ENCODE measurements at regions not wholly inside any gene's neighbourhood (a gene's known extent, or its start where the extent isn't known, plus 50 kb on each side); places are given as distances from the start of the nearest gene placed in this dataset.
A peak's percentile ranks its signal among the peaks of the same experiment; 100 is the strongest.

DNA sequence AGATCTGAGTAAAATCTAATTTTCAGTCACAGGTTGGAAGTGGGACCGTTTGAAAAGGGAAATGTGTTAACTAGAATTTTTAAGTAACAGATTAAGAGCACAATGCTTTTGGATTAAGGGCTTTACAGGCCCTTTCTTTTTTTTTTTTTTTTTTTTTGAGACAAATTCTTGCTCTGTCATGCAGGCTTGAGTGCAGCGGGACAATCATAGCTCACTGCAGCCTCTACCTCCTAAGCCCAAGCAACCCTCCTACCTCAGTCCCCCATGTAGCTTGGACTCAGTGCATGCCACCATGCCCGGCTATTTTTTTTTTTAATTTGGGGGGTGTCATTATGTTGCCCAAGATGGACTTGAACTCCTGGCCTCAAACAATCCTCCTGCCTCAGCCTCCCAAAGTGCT lies 363.7 kb downstream of the LIG4 start:
- no peak for DNase-seq

- DNase-seq = peak; percentile 52
Measured at GRCh38 chr13:107847406-107847805, 367.9 kb downstream of the LIG4 start.

DNA sequence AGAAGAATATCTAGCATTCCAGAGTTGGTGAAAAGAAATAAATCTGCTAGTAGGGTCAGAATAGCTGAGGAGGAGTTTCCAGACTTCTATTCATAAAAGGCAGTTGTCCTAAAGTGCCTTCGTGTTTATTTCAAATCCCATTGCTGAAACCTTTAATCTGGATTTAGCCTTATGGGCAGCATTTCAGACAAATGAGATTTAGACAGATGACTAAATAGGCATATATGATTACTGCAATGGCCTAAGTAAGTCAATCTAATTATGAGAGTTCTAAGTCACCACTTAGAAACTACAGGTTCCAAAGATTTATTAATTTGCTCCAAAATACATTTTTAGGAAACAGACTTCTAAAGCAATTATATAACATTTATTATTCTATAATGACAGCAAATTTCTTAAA lies 368.7 kb downstream of the LIG4 start:
- DNase-seq = no peak

GRCh38 chr13:107845911-107846310 lies 369.4 kb downstream of the LIG4 start:
- DNase-seq = no peak

GRCh38 chr13:107843681-107844080 lies 371.7 kb downstream of the LIG4 start:
- no peak for DNase-seq

GRCh38 chr13:107843281-107843680 lies 372.1 kb downstream of the LIG4 start:
- DNase-seq = no peak

GRCh38 chr13:107842562-107843180 lies 372.7 kb downstream of the LIG4 start:
- DNase-seq = no peak

DNA sequence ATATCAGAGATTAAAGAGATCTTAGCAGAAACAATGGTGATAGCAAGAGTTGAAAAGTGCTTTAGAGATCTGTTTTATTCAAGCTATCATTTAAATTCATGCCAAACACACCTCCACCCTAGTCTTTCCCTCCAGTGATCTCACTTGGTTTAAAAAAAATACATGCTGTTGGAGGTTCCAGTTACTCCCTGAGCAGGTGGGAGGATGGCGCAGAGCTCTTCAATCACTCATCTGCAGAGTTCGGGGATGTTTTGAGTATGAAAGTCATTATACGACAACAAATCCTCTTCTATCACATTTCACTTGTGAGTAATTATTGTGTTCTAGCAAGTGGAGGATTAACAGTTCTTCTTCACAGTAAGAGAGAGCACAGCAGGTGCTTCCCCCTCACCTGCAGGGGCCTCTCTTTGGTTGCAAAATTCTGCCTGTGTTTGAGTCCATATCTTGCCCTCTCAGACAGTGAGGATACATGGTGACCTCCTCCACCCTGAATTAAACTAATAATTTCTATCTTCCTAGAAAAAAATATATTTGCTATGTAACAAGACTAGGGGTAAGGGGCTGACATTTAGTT lies 376.7 kb downstream of the LIG4 start:
- no peak for DNase-seq

DNA sequence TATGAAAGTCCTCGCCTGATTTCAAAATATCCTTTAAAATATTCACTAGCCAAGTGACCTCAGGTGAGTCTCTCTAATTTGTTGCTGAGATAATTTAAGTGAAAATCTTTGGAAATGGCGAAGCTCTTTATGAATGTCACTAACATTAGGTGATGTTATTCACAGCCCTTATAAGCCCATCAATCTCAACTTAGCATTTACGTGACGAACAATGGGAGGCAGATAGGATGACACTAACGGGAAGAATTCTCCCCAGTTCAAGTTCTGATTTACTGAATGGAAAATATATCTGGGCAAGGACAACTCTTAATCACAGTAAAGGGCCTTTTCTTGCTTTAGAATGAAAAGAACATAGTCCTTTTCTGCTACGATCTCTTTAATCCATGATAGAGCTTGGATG lies 378.7 kb downstream of the LIG4 start:
- no peak for DNase-seq

DNA sequence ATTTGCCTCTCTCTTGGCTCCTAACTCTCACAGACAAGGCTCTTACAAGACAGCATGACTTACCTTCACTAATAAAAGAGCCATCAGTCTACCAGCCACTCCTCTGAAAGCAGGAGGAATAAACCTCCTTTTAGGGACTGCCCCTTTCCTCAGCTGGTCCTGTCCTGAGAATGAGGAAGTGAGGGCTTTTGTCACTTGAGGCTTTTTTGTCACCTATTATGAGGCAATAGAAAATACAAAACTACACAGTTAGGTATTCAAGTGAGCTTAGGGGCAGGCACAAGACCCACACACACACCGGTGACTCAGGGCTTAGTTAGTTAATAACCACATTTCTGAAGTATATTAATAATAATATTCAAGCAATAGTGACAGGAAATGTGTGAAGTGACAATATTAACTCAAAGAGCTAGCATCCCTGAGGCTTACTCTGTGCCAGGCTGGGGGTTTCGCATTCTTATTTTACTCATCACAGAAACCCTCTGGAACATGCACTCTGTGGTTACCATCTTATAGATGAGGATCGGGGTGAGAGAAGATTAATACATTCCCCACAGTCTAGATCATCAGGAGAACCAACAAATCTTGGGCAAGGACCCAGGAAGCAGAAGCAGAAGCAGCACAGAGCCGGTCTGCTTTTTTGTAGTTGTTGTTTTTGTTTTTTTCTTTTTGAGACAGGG lies 379.9 kb downstream of the LIG4 start:
- DNase-seq = no peak

DNA sequence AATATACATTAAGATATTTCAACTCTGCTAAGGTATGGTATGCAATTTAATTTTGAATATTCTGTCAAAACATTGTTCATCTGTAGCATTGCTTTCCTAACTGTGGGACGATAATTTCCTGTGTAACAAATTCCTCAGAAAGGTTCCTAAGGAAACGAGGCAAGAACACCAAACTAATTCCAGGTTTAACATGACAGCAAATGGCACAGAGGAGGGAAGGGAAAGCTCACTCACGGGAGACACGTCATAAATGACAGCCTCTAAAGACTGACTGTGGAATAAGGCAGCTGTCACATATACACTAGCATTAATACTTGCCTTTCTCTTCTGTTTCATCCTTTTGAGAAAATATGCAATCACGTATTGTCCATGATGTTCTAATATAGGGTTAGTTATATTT lies 380.6 kb downstream of the LIG4 start:
- no peak for DNase-seq

DNA sequence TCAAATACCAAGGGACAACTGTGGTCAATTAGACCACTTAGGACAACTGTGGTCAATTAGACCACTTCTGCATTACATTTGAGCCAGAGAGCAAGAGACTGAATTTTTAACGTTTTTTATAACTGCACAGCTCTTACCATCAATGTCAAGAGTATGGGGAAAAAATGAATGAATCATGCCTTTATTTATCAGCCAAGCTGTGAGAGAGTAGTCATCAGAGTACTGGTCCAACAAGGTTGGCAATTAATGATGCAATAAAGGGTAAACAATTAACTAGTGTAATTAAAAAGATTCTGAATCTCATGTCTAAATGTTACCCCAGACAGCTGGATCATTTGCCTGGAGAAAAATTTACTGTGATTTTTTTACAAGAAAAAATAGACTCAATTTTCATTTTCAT lies 381.1 kb downstream of the LIG4 start:
- DNase-seq = no peak

- peak; percentile 37 for DNase-seq
Measured at GRCh38 chr13:107832500-107833100, 382.7 kb downstream of the LIG4 start.

DNA sequence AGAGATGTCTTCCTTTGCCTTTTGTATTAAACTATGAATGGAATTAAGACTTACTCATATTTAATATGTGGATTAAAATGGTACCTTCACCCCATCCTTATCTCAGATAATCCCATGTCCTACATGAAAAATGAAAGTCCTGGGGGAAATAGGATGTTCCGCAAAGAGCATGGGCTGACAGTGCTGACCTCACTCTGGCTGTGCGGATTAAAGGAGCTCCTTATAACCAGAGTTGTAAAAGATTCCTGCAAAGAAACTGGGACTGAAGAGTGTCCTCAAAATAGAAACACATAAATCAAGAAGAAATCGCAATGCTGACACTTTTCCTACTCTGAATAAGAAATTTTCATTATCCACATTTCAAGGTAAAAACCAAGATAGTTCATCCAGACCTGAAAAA lies 384.5 kb downstream of the LIG4 start:
- no peak for DNase-seq

DNA sequence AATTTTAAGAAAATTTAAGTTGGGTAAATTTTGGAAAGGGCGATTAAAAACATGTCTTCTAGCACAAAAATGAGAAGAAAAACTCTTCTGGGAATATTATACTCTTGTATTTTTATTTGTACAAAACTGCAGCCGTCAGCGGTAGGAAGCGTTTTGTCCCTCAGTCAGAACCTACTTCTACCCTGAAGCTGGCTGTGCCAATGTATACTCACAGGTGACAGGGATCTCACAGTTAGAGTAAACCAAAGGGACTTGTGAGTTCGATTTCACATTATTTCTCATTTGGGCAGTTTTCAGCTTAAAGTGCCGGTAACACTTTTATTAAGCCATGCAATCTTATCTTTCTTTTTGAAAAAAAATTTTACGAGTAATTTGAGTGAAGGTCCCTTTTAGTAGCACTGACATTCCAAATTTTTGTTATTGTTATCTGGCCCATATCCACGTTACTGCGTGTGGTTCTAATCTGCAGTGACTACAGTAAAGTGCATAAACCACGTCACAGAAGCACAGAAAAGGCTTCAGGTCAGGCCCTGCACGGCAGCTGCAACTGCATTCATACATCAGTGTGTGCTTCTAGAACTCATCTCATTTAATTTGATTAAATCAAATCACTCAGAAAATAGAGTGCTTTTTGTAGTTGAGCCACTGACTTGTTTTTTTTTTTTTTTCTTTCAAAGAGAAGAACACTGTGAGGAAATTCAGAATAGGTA lies 387.3 kb downstream of the LIG4 start:
- no peak for DNase-seq

- DNase-seq = no peak
Measured at GRCh38 chr13:107824635-107825034, 390.7 kb downstream of the LIG4 start.

- DNase-seq = no peak
Measured at GRCh38 chr13:107822006-107822405, 393.3 kb downstream of the LIG4 start.

- no peak for DNase-seq
Measured at GRCh38 chr13:107821492-107821891, 393.8 kb downstream of the LIG4 start.

- DNase-seq = no peak
Measured at GRCh38 chr13:107819071-107819470, 396.3 kb downstream of the LIG4 start.

- no peak for DNase-seq
Measured at GRCh38 chr13:107817647-107818287, 397.6 kb downstream of the LIG4 start.

DNA sequence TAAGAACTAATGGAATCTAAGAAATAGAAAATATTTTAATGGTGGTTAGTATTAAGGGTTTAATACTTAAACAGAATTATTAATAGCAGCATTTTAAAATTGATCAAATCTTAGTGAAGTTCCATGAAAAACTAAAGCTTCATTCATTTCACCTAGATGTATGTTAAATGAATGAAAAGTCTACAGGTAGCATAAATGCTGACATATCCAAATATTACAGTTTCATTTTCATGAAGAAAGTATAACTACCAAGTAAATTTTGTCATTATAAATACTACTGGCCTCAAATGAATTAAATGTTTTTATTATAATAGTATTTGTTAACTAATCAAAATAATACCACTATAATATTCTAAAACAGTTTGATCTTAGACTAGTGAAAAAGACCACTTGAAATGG lies 403.3 kb downstream of the LIG4 start:
- DNase-seq = no peak

GRCh38 chr13:107811233-107812013 lies 403.9 kb downstream of the LIG4 start:
- DNase-seq = peak; percentile 34

Data from retina (tissue), 1 donor.